ENCODE measurements at regions not wholly inside any gene's neighbourhood (a gene's known extent, or its start where the extent isn't known, plus 50 kb on each side); places are given as distances from the start of the nearest gene placed in this dataset.
A peak's percentile ranks its signal among the peaks of the same experiment; 100 is the strongest.

- no peak for DNase-seq (ENCODE audit: low read depth)
Measured at GRCh38 chr2:62302631-62303435, 106.9 kb downstream of the B3GNT2 start.

GRCh38 chr2:62300925-62301324 lies 105.0 kb downstream of the B3GNT2 start:
- no peak for DNase-seq (ENCODE audit: low read depth)

- DNase-seq (ENCODE audit: low read depth): no peak
Measured at GRCh38 chr2:62297624-62298010, 101.7 kb downstream of the B3GNT2 start.

- DNase-seq (ENCODE audit: low read depth): no peak
Measured at GRCh38 chr2:62296832-62297623, 101.1 kb downstream of the B3GNT2 start.

GRCh38 chr2:62296034-62296831 lies 100.3 kb downstream of the B3GNT2 start:
- DNase-seq (ENCODE audit: low read depth): no peak

- DNase-seq (ENCODE audit: low read depth): no peak
Measured at GRCh38 chr2:62293490-62294271, 97.8 kb downstream of the B3GNT2 start.

GRCh38 chr2:62293151-62293489 lies 97.2 kb downstream of the B3GNT2 start:
- no peak for DNase-seq (ENCODE audit: low read depth)

- no peak for DNase-seq (ENCODE audit: low read depth)
Measured at GRCh38 chr2:62292190-62292589, 96.3 kb downstream of the B3GNT2 start.

GRCh38 chr2:62291517-62292137 lies 95.7 kb downstream of the B3GNT2 start:
- DNase-seq (ENCODE audit: low read depth): no peak

- DNase-seq (ENCODE audit: low read depth): no peak
Measured at GRCh38 chr2:62291052-62291451, 95.1 kb downstream of the B3GNT2 start.

- DNase-seq (ENCODE audit: low read depth): peak; percentile 44
Measured at GRCh38 chr2:62287899-62288880, 92.3 kb downstream of the B3GNT2 start.

GRCh38 chr2:62287282-62287681 lies 91.4 kb downstream of the B3GNT2 start:
- DNase-seq (ENCODE audit: low read depth): no peak

- DNase-seq (ENCODE audit: low read depth): no peak
Measured at GRCh38 chr2:62286089-62286785, 90.3 kb downstream of the B3GNT2 start.

GRCh38 chr2:62284980-62285379 lies 89.1 kb downstream of the B3GNT2 start:
- no peak for DNase-seq (ENCODE audit: low read depth)

- no peak for DNase-seq (ENCODE audit: low read depth)
Measured at GRCh38 chr2:62284471-62284870, 88.6 kb downstream of the B3GNT2 start.

GRCh38 chr2:62283147-62283546 lies 87.2 kb downstream of the B3GNT2 start:
- no peak for DNase-seq (ENCODE audit: low read depth)

GRCh38 chr2:62281663-62282062 lies 85.7 kb downstream of the B3GNT2 start:
- no peak for DNase-seq (ENCODE audit: low read depth)

GRCh38 chr2:62277688-62278087 lies 81.8 kb downstream of the B3GNT2 start:
- no peak for DNase-seq (ENCODE audit: low read depth)
